Muscle of back (tissue), 3 donors: ENCODE measurements at regions not wholly inside any gene's neighbourhood (a gene's known extent, or its start where the extent isn't known, plus 50 kb on each side); places are given as distances from the start of the nearest gene placed in this dataset.
A peak's percentile ranks its signal among the peaks of the same experiment; 100 is the strongest.

Source experiments
- DNase-seq, 3 donors: peaks; one replicate each; pipeline versions ENCODE4 v3.0.0 to v3.0.0-alpha.2; 2013

- no peak for DNase-seq
Observed at GRCh38 chr5:133905424-133905823, 63.0 kb downstream of the C5orf15 start.

- no peak for DNase-seq
Observed at GRCh38 chr5:133904641-133905040, 63.8 kb downstream of the C5orf15 start.

GRCh38 chr5:133902511-133903118 lies 65.8 kb downstream of the C5orf15 start:
- DNase-seq = no peak

GRCh38 chr5:133900534-133901270 lies 67.7 kb downstream of the C5orf15 start:
- DNase-seq = no peak

GRCh38 chr5:133899506-133899905 lies 68.9 kb downstream of the C5orf15 start:
- DNase-seq = no peak

GRCh38 chr5:133898440-133898839 lies 70.0 kb downstream of the C5orf15 start:
- no peak for DNase-seq

- no peak for DNase-seq
Observed at GRCh38 chr5:133897431-133897830, 71.0 kb downstream of the C5orf15 start.

- no peak for DNase-seq
Observed at GRCh38 chr5:133896873-133897272, 71.6 kb downstream of the C5orf15 start.

GRCh38 chr5:133895979-133896845 lies 72.2 kb downstream of the C5orf15 start:
- DNase-seq = no peak

- DNase-seq = no peak
Observed at GRCh38 chr5:133894143-133894542, 74.3 kb downstream of the C5orf15 start.

- DNase-seq = no peak
Observed at GRCh38 chr5:133892774-133893173, 75.7 kb downstream of the C5orf15 start.

GRCh38 chr5:133892306-133892705 lies 76.1 kb downstream of the C5orf15 start:
- no peak for DNase-seq

GRCh38 chr5:133891390-133891789 lies 77.0 kb downstream of the C5orf15 start:
- DNase-seq = no peak

GRCh38 chr5:133890776-133891280 lies 77.6 kb downstream of the C5orf15 start:
- DNase-seq = no peak

- no peak for DNase-seq
Observed at GRCh38 chr5:133890314-133890713, 78.1 kb downstream of the C5orf15 start.

- peak in 1 of 3 donors; percentile 35 for DNase-seq
Observed at GRCh38 chr5:133889271-133889905, 79.0 kb downstream of the C5orf15 start.

GRCh38 chr5:133888625-133888991 lies 79.8 kb downstream of the C5orf15 start:
- no peak for DNase-seq

GRCh38 chr5:133885566-133885965 lies 82.9 kb downstream of the C5orf15 start:
- DNase-seq = no peak

- peak in 2 of 3 donors; percentile 25 to 74 for DNase-seq
Observed at GRCh38 chr5:133884569-133885311, 83.7 kb downstream of the C5orf15 start.

- DNase-seq = no peak
Observed at GRCh38 chr5:133883916-133884315, 84.5 kb downstream of the C5orf15 start.

- DNase-seq = no peak
Observed at GRCh38 chr5:133882846-133883245, 85.6 kb downstream of the C5orf15 start.
